GM13977 (cell line): ENCODE measurements at regions not wholly inside any gene's neighbourhood (a gene's known extent, or its start where the extent isn't known, plus 50 kb on each side); places are given as distances from the start of the nearest gene placed in this dataset.

ENCODE experiments used
- DNase-seq: peaks from one replicate; pipeline ENCODE4 v3.0.0; 2012; ENCODE audit warnings: low spot score
- CTCF ChIP-seq: IDR thresholded peaks from 2 replicates; pipeline ENCODE4 v1.5.1; 2012; ENCODE audit warnings: mild to moderate bottlenecking, control low read depth; ENCODE audit not compliant: insufficient read depth; ENCODE audit errors: extremely low read depth, missing control alignments
- in situ Hi-C: fragments of 300-500 bp; cut with MboI; formaldehyde crosslinking; loops from one replicate; pipeline ENCODE4 v1.12.0; 2022; ENCODE audit warnings: low sequenced_read_pairs, low pct_unique_long_range_greater_than_20kb, mixed read lengths, inconsistent platforms; ENCODE audit not compliant: unreplicated experiment

DNA sequence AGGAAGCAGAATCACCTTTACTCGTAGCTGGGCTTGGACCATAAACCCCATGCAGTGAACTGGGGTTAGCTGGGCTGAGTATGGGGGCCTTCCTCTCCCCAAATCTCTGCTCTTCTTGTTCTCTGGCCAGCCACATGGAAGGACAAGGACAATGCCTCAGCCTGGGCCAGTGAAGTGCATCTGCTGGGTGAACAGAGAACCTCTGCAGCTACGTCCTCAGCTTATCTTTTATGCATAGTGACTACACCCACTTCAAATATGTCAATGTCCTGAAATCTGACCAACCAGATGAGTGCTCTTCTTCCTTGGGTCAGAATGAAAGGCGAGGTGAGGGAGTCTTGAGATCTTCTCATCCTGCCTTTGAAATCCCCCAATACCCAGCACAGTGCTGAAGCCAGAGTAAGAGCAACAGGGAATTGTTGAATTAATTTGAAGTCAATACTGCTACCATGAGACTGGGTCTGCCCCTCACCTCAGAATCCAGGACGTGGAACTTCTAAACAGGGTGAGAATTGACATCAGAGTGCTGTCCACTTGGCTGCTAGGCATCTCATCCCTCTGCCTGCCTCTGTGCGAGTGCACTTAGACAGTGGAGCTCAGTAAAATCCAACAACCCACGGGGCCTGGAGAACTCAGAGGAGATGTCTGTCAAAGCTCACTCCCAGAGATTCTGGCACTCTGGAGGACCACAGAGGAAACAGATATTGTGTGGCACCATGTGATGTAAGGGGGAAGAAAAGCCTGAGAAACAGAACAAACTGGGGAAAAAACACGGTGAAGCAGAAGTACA, 99.0 kb downstream of the IER5 start:
- TF ChIP-seq CTCF = no peak
- DNase-seq = peak; percentile 40
- in situ Hi-C loops = loop anchor here (10.0 to 25.0 kb wide), 2 partner anchors 227 to 750 kb away; no protein-coding TSS in a partner anchor

- DNase-seq = no peak
- in situ Hi-C loops = loop anchor here (10.0 to 25.0 kb wide), 2 partner anchors 226 to 748 kb away; no protein-coding TSS in a partner anchor
- TF ChIP-seq CTCF = no peak
Measured at GRCh38 chr1:181189245-181189644, 100.7 kb downstream of the IER5 start.

DNA sequence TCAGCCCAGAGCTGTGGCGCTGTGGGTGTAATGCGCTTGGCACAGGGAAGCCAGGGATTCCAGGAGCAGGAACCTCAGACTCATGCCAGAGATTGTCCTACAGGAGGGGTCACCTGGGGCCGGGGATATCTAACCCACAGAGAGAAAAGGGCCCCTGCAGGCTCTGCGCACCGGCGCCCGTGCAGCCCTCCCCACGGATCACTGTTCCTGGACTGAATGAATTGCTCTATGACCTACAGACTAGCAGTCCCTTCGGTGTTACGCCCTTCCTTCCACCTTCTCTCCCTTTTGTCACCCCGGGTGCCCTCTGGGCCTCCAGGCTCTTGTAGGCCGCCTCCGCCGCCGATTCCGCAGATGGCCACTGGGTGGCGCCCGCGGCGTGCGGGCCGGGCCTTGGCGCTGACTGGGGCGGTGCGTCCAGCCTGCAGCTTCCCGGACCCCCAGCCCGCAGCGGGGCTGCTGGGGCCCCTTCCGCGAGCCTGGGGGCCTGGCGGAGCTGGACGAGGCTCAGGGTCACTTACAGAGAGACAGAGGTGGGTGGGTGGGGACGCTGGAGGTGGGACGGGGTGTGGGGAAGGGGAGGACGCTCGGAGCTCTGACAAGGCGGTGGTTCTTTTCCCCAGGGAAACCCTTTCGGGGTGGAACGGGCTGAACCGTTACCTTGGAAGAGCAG, 101.3 kb downstream of the IER5 start:
- DNase-seq = peak; percentile 88
- TF ChIP-seq CTCF = peak; percentile 100
- in situ Hi-C loops = loop anchor here (10.0 to 25.0 kb wide), 2 partner anchors 225 to 747 kb away; no protein-coding TSS in a partner anchor

GRCh38 chr1:181190364-181191035, 102.0 kb downstream of the IER5 start:
- in situ Hi-C loops = loop anchor here (25.0 kb wide), 1 partner anchor 747 kb away; no protein-coding TSS in a partner anchor

GRCh38 chr1:181191494-181192040, 103.1 kb downstream of the IER5 start:
- DNase-seq = no peak
- in situ Hi-C loops = loop anchor here (25.0 kb wide), 1 partner anchor 746 kb away; no protein-coding TSS in a partner anchor
- TF ChIP-seq CTCF = no peak

More at GRCh38 chr1:181190364-181191035, 102.0 kb downstream of the IER5 start:
- TF ChIP-seq CTCF = peak; percentile 39
- DNase-seq = no peak

- in situ Hi-C loops = loop anchor here (25.0 kb wide), 1 partner anchor 745 kb away; no protein-coding TSS in a partner anchor
- TF ChIP-seq CTCF = no peak
- DNase-seq = no peak
Measured at GRCh38 chr1:181192316-181192715, 103.8 kb downstream of the IER5 start.
